OCI-LY3 (cell line): ENCODE measurements at regions not wholly inside any gene's neighbourhood (a gene's known extent, or its start where the extent isn't known, plus 50 kb on each side); places are given as distances from the start of the nearest gene placed in this dataset.

ENCODE experiments used
- H2AFZ ChIP-seq: fragments of 200-600, 300-600 bp; shearing (Covaris generic); 2 replicates; pipeline ENCODE4 v1.6.0; 2014; ENCODE audit warnings: antibody characterized with exemption, low read depth, low read length
- H3K27ac ChIP-seq: fragments of 200-600, 300-600 bp; sonication (generic); 2 replicates; pipeline ENCODE4 v1.5.1; 2014; ENCODE audit warnings: mild to moderate bottlenecking, low read length, moderate library complexity, mixed read lengths
- H3K27me3 ChIP-seq: fragments of 200-600, 300-600 bp; sonication (generic); 2 replicates; pipeline ENCODE4 v1.6.1; 2014; ENCODE audit warnings: low read depth, low read length, mixed read lengths
- H3K36me3 ChIP-seq: fragments of 200-600, 300-600 bp; sonication (generic); replicated peaks from 2 replicates; pipeline ENCODE3; 2014; ENCODE audit warnings: low read depth, low read length, mixed read lengths
- H3K4me1 ChIP-seq: fragments of 300-600, 200-600 bp; sonication (generic); 2 replicates; pipeline ENCODE4 v1.6.1; 2014; ENCODE audit warnings: low read length, mixed read lengths
- H3K4me2 ChIP-seq: fragments of 200-600, 300-600 bp; sonication (generic); 2 replicates; pipeline ENCODE4 v1.6.1; 2014; ENCODE audit warnings: low read length, mixed read lengths
- H3K4me3 ChIP-seq: fragments of 300-600, 200-600 bp; sonication (generic); 2 replicates; pipeline ENCODE4 v1.5.1; 2014; ENCODE audit warnings: antibody characterized with exemption, mild to moderate bottlenecking, low read length, moderate library complexity
- H3K79me2 ChIP-seq: fragments of 300-600, 200-600 bp; shearing (Covaris generic); 2 replicates; pipeline ENCODE4 v1.6.1; 2014; ENCODE audit warnings: mild to moderate bottlenecking, low read length, mixed read lengths
- H3K9ac ChIP-seq: fragments of 300-600, 200-600 bp; shearing (Covaris generic); 2 replicates; pipeline ENCODE4 v1.6.0; 2014; ENCODE audit warnings: mild to moderate bottlenecking, low read length, moderate library complexity
- H3K9me3 ChIP-seq: fragments of 200-600, 300-600 bp; shearing (Covaris generic); 2 replicates; pipeline ENCODE4 v1.6.1; 2014; ENCODE audit warnings: low read length, mixed read lengths; ENCODE audit not compliant: insufficient read depth
- H4K20me1 ChIP-seq: fragments of 200-600, 300-600 bp; sonication (generic); 2 replicates; pipeline ENCODE4 v1.6.1; 2016; ENCODE audit warnings: low read length, mixed read lengths; ENCODE audit not compliant: insufficient read depth
- EZH2phosphoT487 ChIP-seq: fragments of 200-600 bp; shearing (Covaris generic); IDR thresholded peaks from 2 replicates; pipeline ENCODE4 v1.6.1; 2018; ENCODE audit warnings: antibody characterized with exemption, mixed run types, low read depth
- TF ChIP-seq, protein P1 (sequence below): fragments of 200-600, 300-600 bp; sonication (generic); IDR thresholded peaks from 2 replicates; pipeline ENCODE4 v1.5.1; 2014; ENCODE audit warnings: antibody characterized with exemption, low read length, low read depth

DNA sequence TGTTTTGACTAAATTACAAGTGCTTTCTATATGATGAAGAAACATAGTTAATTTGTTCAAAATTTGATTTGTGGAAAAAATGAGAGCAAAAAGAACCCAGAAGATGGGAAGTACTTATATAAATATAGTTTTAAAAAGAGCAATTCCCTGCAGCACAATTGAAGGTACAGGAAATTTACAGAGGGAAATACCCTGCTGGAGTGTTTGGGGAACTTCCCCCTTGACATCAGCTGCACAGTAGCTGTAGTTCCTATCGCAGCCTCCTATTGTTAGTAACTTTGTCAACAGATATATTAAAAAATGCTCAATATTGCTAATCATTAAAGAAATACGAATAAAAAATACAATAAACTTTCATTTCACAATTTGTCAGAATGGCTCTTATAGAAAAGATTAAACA lies 1118.8 kb upstream of the ZEB2 start:
- no peak overlapping the region for H3K9ac ChIP-seq
- peak overlapping the region; percentile 25 for H3K4me2 ChIP-seq
- H3K79me2 ChIP-seq = no peaks in the 10 kb centered on the region
- no peaks in the 10 kb centered on the region for H3K9me3 ChIP-seq
- no peaks in the 10 kb centered on the region for H4K20me1 ChIP-seq
- H3K36me3 ChIP-seq = no peaks in the 10 kb centered on the region
- no peak overlapping the region for H3K4me3 ChIP-seq
- no peak overlapping the region for H3K27ac ChIP-seq
- 0 out of 2 replicates have a peak, but pooled peaks cover 2% of the 10 kb centered on the region for H3K27me3 ChIP-seq
- H2AFZ ChIP-seq = no peak overlapping the region
- TF ChIP-seq, protein P1, sequence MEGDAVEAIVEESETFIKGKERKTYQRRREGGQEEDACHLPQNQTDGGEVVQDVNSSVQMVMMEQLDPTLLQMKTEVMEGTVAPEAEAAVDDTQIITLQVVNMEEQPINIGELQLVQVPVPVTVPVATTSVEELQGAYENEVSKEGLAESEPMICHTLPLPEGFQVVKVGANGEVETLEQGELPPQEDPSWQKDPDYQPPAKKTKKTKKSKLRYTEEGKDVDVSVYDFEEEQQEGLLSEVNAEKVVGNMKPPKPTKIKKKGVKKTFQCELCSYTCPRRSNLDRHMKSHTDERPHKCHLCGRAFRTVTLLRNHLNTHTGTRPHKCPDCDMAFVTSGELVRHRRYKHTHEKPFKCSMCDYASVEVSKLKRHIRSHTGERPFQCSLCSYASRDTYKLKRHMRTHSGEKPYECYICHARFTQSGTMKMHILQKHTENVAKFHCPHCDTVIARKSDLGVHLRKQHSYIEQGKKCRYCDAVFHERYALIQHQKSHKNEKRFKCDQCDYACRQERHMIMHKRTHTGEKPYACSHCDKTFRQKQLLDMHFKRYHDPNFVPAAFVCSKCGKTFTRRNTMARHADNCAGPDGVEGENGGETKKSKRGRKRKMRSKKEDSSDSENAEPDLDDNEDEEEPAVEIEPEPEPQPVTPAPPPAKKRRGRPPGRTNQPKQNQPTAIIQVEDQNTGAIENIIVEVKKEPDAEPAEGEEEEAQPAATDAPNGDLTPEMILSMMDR = no peak
- TF ChIP-seq EZH2phosphoT487 = no peak
- H3K4me1 ChIP-seq = peaks cover 15% of the 10 kb centered on the region

DNA sequence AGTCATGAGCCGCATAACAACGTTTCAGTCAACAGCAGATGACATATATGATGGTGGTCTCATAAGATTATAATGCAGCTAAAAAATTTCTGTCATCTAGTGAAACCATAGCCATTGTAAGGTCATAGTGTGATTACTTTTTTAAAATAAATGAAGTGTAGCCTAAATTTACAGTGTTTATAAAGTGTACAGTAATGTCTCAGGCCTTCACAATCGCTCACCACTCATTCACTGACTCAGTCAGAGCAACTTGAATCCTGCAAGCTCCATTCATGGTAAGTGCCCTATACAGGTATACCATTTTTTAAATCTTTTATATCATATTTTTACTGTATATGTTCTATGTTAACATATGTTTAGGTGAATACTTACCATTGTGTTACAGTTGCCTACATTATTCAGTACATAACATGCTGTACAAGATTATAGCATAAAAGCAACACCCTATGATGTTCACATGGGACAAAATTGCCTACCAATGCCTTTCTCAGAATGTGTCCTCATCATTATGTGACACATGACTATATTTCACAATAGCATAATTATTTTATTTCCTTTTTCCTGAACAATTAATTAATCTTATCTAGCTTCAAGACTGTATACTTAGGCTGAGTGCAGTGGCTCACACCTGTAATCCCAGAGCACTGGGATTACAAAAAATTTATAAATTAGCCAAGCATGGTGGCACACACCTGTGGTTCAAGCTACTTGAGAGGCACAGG lies 1115.9 kb upstream of the ZEB2 start:
- H3K4me2 ChIP-seq = no peak overlapping the region
- H2AFZ ChIP-seq = no peak overlapping the region
- H3K79me2 ChIP-seq = no peaks in the 10 kb centered on the region
- no peak overlapping the region for H3K27ac ChIP-seq
- H3K4me1 ChIP-seq = peaks cover 15% of the 10 kb centered on the region
- no peaks in the 10 kb centered on the region for H4K20me1 ChIP-seq
- H3K4me3 ChIP-seq = no peak overlapping the region
- no peaks in the 10 kb centered on the region for H3K9me3 ChIP-seq
- TF ChIP-seq EZH2phosphoT487 = no peak
- TF ChIP-seq, protein P1 = no peak
- H3K36me3 ChIP-seq = no peaks in the 10 kb centered on the region
- H3K9ac ChIP-seq = no peak overlapping the region
- no peaks in the 10 kb centered on the region for H3K27me3 ChIP-seq

DNA sequence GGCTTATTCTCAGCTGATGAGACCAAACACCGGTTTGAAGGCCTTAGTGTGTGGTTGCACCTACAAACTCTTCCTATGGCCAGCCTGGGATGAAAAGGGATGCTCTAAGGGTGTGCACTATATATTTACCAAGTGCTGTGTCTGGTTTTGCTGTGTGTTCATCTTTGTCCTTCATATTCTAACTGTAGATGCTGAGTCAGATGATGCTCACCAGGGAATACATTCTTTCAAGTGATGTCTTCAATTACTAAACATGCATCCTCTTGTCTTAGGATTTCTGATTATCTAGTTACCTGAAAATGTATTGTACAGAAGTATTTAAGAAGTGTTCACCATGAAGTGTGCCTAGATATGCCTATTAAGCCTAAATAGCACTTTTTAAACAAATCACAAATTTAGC lies 1111.6 kb upstream of the ZEB2 start:
- Histone ChIP-seq H2AFZ (no peak overlapping the region), H3K4me2 (no peak overlapping the region), H3K4me1 (no peaks in the 10 kb centered on the region), H3K9ac (no peak overlapping the region), H3K4me3 (no peak overlapping the region), H4K20me1 (no peaks in the 10 kb centered on the region), H3K79me2 (no peaks in the 10 kb centered on the region), H3K27me3 (no peaks in the 10 kb centered on the region), H3K36me3 (no peaks in the 10 kb centered on the region), H3K9me3 (no peaks in the 10 kb centered on the region), H3K27ac (no peak overlapping the region)
- no peak for TF ChIP-seq EZH2phosphoT487
- TF ChIP-seq, protein P1 = no peak

DNA sequence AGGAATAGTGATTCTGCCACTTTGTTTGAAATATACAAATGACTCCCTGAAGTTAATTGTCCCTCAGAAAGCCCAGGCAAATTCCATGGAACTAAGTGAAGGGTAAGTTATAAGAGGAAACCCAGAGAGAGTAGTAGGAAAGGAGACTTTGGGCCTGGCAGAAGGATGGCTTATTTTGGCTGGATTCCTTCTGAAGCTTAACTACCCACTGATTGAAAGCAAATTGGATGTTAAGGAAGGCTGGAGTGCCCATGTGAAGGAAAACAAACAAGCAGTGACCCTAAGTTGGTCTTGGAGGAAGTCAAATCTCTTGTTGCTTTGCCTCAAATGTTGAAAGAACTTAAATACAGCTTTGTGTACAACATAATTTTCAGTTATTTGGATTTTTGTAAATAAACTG lies 1106.4 kb upstream of the ZEB2 start:
- Histone ChIP-seq H3K9me3 (no peaks in the 10 kb centered on the region), H3K27ac (no peak overlapping the region), H3K9ac (no peak overlapping the region), H3K36me3 (no peaks in the 10 kb centered on the region), H3K4me2 (no peak overlapping the region), H4K20me1 (no peaks in the 10 kb centered on the region), H3K4me1 (no peaks in the 10 kb centered on the region), H3K79me2 (no peaks in the 10 kb centered on the region), H3K27me3 (no peaks in the 10 kb centered on the region), H2AFZ (no peak overlapping the region), H3K4me3 (no peak overlapping the region)
- no peak for TF ChIP-seq EZH2phosphoT487
- TF ChIP-seq, protein P1 = no peak
